Tibial nerve (tissue), 4 donors: ENCODE measurements at regions not wholly inside any gene's neighbourhood (a gene's known extent, or its start where the extent isn't known, plus 50 kb on each side); places are given as distances from the start of the nearest gene placed in this dataset.

Source experiments
- EP300 ChIP-seq, 2 donors: sonication (generic); formaldehyde crosslinking; IDR thresholded peaks; one replicate each; pipeline ENCODE4 v1.6.1; 2017; ENCODE audit warnings: antibody characterized with exemption in 2 of 2, mild to moderate bottlenecking in 1 of 2
- TF ChIP-seq, protein P1 (sequence below), 5 experiments: fragments of 200-600 bp in 3 of 5; fragments of 450-650 bp in 2 of 5; sonication (generic) in 3 of 5; IDR thresholded peaks; one replicate each; pipeline ENCODE4 v1.5.1; 2016 to 2019; ENCODE audit warnings: antibody characterized with exemption in 5 of 5, mild to moderate bottlenecking in 3 of 5, moderate library complexity in 2 of 5

DNA sequence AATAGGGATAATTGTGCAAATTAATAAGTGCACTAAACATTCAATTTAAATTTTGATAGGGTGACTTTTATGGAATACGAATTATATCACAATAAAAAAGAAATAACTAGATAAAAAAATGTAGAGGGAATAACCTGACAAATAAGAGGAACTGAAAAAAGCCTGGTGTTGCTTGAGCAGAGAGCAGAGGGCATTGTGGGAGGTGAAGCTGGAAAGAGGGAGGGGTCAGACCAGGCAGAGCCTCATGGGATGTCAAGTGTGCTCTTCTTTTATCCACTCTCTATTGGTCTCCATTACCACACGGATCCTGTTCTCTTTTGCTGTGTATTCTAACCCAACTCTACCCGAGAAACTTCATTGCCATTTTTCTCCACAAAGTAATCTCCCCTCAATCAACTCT, 264.0 kb upstream of the CRBN start:
- no peak for TF ChIP-seq EP300 (IDR thresholded peaks at IDR 0.05)
- TF ChIP-seq, protein P1, sequence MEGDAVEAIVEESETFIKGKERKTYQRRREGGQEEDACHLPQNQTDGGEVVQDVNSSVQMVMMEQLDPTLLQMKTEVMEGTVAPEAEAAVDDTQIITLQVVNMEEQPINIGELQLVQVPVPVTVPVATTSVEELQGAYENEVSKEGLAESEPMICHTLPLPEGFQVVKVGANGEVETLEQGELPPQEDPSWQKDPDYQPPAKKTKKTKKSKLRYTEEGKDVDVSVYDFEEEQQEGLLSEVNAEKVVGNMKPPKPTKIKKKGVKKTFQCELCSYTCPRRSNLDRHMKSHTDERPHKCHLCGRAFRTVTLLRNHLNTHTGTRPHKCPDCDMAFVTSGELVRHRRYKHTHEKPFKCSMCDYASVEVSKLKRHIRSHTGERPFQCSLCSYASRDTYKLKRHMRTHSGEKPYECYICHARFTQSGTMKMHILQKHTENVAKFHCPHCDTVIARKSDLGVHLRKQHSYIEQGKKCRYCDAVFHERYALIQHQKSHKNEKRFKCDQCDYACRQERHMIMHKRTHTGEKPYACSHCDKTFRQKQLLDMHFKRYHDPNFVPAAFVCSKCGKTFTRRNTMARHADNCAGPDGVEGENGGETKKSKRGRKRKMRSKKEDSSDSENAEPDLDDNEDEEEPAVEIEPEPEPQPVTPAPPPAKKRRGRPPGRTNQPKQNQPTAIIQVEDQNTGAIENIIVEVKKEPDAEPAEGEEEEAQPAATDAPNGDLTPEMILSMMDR (IDR thresholded peaks at IDR 0.05), result no peak
